ENCODE measurements at regions not wholly inside any gene's neighbourhood (a gene's known extent, or its start where the extent isn't known, plus 50 kb on each side); places are given as distances from the start of the nearest gene placed in this dataset.
"Not testable (repeated sequence)": the region's sequence is repeated elsewhere in the genome, so short reads cannot be mapped to it uniquely, and the experiment has no call there.

DNA sequence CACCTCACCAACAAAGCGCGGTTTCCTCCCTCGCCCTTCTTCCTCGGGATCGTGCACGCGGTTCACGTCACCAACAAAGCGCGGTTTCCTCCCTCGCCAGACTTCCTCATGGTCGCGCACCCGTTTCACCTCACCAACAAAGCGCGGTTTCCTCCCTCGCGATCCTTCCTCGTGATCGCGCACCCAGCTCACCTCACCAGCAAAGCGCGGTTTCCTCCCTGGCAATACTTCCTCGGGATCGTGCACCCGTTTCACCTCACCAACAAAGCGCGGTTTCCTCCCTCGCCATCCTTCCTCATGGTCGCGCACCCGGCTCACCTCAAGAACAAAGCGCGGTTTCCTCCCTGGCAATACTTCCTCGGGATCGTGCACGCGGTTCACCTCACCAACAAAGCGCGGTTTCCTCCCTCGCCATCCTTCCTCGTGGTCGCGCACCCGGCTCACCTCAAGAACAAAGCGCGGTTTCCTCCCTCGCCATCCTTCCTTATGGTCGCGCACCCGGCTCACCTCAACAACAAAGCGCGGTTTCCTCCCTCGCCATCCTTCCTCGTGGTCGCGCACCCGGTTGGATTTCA is 565.9 kb upstream of the PFKP start:
- TF ChIP-seq POLR2A (IDR thresholded peaks at IDR 0.05) = not testable (repeated sequence)
- TF ChIP-seq, protein P1, sequence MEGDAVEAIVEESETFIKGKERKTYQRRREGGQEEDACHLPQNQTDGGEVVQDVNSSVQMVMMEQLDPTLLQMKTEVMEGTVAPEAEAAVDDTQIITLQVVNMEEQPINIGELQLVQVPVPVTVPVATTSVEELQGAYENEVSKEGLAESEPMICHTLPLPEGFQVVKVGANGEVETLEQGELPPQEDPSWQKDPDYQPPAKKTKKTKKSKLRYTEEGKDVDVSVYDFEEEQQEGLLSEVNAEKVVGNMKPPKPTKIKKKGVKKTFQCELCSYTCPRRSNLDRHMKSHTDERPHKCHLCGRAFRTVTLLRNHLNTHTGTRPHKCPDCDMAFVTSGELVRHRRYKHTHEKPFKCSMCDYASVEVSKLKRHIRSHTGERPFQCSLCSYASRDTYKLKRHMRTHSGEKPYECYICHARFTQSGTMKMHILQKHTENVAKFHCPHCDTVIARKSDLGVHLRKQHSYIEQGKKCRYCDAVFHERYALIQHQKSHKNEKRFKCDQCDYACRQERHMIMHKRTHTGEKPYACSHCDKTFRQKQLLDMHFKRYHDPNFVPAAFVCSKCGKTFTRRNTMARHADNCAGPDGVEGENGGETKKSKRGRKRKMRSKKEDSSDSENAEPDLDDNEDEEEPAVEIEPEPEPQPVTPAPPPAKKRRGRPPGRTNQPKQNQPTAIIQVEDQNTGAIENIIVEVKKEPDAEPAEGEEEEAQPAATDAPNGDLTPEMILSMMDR (IDR thresholded peaks at IDR 0.05) = not testable (repeated sequence)
